ENCODE measurements at regions not wholly inside any gene's neighbourhood (a gene's known extent, or its start where the extent isn't known, plus 50 kb on each side); places are given as distances from the start of the nearest gene placed in this dataset.

GRCh38 chr17:79316805-79317204, 242.2 kb downstream of the ENGASE start:
- no peak for TF ChIP-seq CTCF (IDR thresholded peaks at IDR 0.05; ENCODE audit: low read depth, low read length, missing control alignments)
- no peak overlapping the region for H3K4me3 ChIP-seq (ENCODE audit: low read depth, low read length)
- in situ Hi-C loops (cut with HindIII; ENCODE audit: low sequenced_read_pairs): no loop called here
- DNase-seq (ENCODE audit: low read depth): no peak

GRCh38 chr17:79315358-79316105, 240.9 kb downstream of the ENGASE start:
- no peak for TF ChIP-seq CTCF (IDR thresholded peaks at IDR 0.05; ENCODE audit: low read depth, low read length, missing control alignments)
- in situ Hi-C loops (cut with HindIII; ENCODE audit: low sequenced_read_pairs): no loop called here
- no peak for DNase-seq (ENCODE audit: low read depth)
- H3K4me3 ChIP-seq (ENCODE audit: low read depth, low read length): no peak overlapping the region

DNA sequence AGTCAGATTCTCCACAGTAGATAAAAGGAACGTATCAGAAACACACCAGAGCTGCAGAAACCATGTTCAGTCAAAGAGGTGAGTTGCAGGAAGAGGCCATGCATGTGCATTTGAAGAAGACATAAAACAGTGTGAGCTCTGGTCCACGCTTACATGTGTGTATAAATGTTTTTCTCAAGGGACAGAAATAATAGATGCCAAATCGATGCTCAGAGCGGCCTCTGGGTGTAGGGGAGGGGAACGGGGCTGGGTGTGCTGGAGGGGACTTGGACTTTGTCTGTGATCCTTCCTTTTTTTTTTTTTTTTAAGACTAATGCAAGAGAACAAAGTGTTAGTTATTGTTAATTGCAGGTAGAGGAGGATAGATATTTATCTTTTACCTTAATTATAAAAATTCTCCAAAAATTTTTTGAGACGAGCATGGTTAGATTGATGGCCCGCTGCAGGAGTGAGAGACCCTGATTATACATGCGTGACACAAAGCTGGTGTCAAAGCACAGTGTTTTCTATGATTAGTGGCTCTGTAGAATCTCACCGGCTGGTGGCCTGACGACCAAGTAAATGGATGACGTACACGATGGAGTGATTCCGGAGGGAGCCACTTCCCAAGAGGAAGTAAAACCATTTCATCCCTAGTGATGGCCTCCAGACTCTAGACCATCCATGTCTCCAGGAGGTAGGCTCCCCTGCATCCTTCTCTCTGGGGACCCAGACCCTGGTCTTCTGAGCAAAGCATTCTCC, 240.2 kb downstream of the ENGASE start:
- no peak for TF ChIP-seq CTCF (IDR thresholded peaks at IDR 0.05; ENCODE audit: low read depth, low read length, missing control alignments)
- H3K4me3 ChIP-seq (ENCODE audit: low read depth, low read length): no peak overlapping the region
- DNase-seq (ENCODE audit: low read depth): no peak
- in situ Hi-C loops (cut with HindIII; ENCODE audit: low sequenced_read_pairs): no loop called here

GRCh38 chr17:79311373-79311772, 236.7 kb downstream of the ENGASE start:
- in situ Hi-C loops (cut with HindIII; ENCODE audit: low sequenced_read_pairs): no loop called here
- TF ChIP-seq CTCF (IDR thresholded peaks at IDR 0.05; ENCODE audit: low read depth, low read length, missing control alignments): no peak
- DNase-seq (ENCODE audit: low read depth): no peak
- H3K4me3 ChIP-seq (ENCODE audit: low read depth, low read length): no peak overlapping the region

DNA sequence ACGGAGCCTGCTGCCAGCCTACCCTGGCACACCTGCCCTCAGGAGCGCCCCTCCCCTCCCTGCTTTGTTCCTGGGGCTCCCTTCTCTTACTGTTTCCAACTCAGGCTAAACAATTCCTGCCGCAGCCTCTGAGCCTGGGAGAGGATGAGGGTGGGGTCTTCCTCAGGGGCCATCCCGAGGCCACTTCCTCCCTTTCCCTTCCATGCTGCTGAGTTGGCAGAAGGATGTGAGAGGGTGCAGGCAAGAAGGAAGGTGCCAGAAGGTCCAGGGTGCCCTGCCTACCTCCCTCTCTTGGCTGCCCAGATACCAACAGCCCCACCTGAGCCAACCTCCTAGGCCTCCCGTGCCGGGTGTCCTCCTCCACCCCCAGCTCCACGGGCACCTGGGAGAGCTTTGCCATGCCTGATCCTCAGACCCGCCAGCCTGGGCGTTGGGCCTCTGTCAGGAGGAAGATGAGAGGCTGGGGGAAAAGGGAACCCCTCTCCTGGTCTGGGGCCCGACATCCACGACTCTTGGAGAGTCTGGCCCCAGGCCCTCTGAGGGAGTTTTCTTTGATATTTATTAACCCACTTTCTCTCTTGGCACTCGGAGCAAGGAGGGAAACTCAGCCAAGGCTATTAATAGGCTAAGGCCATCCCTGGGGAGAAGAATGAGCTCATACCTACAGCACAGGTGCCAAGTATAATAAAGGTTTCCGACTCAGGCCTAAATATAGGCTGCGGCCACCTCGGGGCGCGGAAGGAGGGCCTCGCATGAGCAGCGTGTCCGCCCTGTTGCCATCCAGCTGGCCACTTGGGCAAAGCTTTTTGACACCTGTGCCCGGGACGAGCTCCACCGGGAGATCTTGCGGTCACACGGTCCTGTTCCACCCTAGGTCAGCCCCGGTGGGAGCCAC, 232.0 kb downstream of the ENGASE start:
- in situ Hi-C loops (cut with HindIII; ENCODE audit: low sequenced_read_pairs): no loop called here
- no peak for TF ChIP-seq CTCF (IDR thresholded peaks at IDR 0.05; ENCODE audit: low read depth, low read length, missing control alignments)
- no peak for DNase-seq (ENCODE audit: low read depth)
- no peak overlapping the region for H3K4me3 ChIP-seq (ENCODE audit: low read depth, low read length)

- no peak for TF ChIP-seq CTCF (IDR thresholded peaks at IDR 0.05; ENCODE audit: low read depth, low read length, missing control alignments)
- no peak overlapping the region for H3K4me3 ChIP-seq (ENCODE audit: low read depth, low read length)
- in situ Hi-C loops (cut with HindIII; ENCODE audit: low sequenced_read_pairs): no loop called here
- no peak for DNase-seq (ENCODE audit: low read depth)
Measured at GRCh38 chr17:79305768-79306423, 231.3 kb downstream of the ENGASE start.
